GM21717 (cell line): ENCODE measurements at regions not wholly inside any gene's neighbourhood (a gene's known extent, or its start where the extent isn't known, plus 50 kb on each side); places are given as distances from the start of the nearest gene placed in this dataset.

Experiments
- ATAC-seq: cut with Tn5 transposase; IDR thresholded peaks from one replicate; pipeline ENCODE4 v1.9.1; 2021; ENCODE audit warnings: mild to moderate bottlenecking, moderate library complexity; ENCODE audit not compliant: unreplicated experiment

DNA sequence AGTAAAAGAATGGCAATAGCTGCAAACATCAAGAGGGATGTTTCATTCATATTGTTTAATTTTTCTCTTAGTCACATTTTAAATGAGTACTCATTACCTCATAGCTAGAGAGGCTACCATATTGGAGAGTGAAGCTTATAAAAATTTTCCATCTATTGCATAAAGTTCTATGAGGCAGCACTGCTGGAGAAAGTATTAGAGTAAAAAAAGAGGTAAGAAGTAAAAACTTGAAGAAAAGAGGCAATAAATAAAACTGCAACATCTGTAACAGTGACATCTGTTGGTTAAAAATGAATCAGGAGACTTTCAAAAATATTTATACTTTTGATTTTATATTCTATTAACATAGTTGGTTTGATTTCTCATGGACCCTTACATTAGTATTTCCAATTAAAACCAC is 284.5 kb upstream of the SEMA3D start:
- no peak for ATAC-seq

DNA sequence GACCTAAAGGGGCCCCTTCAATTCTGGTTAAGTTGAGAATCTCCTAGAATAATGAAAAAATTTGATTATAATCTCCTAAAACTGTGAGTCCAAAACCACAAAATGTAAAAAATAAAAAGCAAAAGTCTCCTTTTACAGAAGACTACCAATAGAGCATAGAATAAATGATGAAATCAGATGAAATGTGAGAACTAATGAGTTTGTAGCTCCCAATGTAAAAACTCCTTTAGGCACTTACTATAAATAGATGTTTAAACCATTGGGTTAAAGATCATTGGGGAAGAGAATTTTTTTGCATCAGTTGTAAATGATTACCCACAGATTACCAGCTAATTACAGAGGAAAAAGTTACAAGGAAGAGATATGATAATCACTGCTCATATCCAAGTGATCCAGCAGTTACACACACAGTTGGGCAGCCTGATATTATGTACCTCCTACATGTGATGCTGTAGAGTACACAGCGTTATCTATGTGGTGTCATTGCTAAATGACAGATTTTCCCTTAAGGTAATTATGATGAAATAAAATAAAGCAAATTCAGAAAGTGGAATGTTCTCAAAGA is 282.7 kb upstream of the SEMA3D start:
- ATAC-seq, result no peak

DNA sequence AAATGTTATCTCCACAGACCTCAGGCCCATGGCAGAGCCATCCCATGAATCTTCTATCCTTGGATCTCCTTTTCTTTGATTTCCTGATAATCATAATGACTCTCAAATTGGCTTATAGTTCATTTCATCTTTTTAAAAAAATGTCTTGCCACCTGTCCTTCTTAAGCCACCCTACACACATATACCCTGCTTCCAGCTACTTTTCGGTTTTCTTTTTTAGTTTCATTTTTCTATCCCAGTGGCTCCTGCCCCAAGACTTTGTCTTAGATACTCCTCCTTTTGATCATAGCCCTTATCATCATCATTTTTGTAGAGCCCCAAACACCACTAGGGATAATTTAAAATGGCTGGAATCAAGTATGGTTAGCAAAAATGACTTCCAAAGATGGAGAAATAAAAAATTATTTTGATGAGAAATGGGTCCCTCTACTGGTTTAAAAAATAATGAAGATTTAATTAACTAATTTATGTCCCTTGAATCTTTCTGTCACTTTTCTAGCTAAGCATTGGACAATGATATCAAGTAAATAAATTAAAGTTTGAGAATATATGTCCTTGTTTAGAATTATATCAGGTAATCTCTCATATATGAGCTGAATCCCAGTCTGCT is 277.3 kb upstream of the SEMA3D start:
- no peak for ATAC-seq

DNA sequence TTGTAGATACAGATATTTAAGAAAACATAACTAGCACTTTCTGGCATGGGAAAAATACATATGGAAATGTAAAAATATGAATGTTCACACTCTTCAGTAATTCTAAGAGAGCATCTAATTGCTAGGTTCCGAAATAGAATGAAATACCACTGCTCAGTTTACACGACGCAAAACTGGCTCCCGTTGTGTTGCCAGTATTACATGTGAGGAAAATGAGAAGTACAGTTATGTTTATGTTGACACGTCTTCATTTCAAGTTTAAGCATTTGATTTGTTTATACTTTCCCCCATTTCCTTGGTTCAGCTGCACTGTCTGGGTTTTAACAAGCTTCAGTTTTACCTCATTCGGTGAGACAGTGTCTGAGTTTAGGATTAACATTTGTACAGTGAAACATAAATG is 275.8 kb upstream of the SEMA3D start:
- ATAC-seq, result no peak

DNA sequence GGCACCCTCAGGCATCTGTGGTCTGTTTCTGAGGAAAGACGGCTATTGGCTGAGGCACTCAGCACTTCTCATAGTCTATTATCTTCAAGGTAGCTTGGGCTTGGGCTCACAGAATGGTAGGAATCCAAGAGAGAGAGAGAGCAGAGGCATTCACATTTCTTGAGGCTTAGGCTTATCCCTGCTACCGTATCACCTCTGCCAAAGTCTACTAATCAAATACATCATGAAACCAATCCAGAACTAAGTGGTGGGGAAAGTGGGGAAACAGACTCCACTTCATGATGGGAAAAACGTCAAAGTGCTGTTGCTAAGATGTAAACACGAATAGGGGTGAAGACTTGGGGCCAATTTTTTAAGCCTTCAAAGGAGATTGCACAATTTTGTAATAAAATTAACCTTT is 271.1 kb upstream of the SEMA3D start:
- ATAC-seq, result no peak

DNA sequence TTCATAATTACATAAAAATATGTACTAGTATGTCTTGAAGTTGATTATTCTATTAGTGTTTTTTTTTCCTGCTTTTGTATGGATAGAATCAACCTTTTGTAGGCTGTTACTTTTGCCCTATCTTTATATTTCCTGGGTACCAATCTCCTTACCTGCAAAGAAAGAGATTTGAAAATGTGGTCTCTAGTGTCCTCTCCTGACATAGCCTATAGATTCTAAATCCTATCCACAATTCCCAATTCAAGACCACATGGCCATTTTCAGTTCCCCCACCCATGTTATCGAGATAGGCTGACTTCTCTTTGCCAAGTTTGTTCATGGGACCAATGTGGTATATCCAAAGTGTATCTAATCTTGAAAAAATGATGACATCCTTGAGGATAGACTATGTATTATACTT is 269.4 kb upstream of the SEMA3D start:
- no peak for ATAC-seq

DNA sequence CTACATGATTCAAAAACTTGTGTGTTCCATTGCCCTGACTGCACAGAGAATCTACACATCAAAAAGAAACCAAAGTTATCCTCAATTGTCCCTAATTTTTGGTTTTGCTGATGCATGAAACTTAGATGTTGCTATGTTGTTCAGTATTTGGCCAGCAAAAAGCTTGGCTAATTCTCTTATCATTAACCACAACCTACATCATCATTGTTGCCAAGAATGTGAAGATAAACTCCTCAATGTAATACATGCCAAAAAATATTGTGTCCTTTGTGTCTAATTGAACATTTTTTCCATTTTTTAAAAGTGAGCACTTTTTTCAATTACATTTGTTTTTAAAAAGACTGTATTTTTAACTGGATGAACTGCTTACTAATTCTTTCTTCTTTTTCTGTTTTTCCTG is 268.0 kb upstream of the SEMA3D start:
- ATAC-seq, result no peak

DNA sequence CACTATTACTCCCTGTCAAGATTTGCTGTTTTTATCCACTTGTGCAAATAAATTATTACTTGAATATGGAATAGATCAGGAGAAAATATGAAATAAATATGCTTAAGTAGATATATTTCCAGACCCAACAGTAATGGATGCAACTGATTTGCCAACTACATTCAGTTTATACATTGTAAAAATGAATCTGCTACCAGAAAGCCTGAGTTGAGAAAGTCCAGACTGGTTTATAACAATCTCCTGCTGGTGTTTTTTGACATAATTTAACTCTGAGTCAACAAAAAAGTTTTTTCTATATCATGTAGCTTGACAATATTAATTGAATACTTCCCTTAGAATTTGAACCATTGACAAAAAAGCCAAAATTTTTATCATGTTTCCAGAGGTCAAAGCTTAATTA is 265.8 kb upstream of the SEMA3D start:
- ATAC-seq, result no peak

DNA sequence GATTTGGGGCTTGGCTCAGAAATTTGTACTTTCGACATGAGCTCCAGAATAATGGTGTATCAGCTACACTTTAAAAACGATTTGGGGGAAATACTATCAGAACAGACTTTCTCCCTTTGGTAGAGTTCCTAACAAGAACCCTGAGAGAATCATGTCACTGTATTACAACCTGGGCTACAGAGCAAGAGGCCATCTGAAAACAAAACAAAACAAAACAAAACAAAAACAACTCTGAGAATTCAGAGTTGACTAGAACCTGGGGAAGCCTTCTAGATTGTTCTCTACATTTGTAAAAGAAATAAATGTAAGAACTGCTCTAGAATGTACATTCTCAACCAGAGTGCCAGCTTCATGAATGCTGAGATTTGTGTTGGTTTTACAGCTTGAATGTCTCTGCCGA is 262.6 kb upstream of the SEMA3D start:
- ATAC-seq, result no peak

DNA sequence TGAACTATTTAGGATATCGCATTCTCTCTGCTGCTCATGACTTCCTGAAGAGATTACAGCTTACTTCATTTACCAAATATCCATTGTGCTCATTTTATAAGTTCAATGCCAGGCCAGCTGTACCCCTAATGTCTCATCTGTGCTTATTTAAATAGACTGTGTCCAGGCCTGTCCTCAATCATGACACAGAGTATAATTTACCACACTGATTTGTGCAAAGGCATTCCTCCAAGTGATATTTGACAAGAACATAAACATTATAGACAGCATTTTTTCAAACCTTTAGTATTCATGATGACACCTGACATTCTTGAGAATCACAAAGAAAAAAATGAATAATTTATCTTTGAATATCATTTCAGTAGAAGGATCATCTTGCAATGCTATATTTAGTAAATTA is 260.1 kb upstream of the SEMA3D start:
- no peak for ATAC-seq

DNA sequence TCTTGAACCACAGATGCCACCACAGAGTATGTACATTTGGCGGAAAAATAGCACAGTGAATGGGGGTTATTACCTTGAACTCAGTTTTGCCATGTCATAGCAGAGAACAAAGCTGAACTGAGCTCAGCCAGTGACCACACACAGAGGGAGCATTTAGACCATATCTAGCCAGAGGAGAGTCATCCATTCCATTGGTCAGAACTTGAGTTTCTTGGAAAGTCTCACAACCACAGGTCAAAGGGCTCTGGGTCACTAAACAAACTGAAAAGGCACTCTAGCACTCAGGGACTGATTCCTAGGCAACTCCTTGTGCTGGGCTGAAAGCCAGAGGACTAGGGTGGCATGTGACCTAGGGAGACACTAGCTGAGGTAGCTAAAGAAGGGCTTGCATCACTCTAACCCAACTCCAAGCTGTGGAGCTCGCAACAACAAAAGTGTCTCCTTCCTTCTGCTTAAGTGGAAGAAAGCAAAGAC is 239.7 kb upstream of the SEMA3D start:
- ATAC-seq, result no peak

DNA sequence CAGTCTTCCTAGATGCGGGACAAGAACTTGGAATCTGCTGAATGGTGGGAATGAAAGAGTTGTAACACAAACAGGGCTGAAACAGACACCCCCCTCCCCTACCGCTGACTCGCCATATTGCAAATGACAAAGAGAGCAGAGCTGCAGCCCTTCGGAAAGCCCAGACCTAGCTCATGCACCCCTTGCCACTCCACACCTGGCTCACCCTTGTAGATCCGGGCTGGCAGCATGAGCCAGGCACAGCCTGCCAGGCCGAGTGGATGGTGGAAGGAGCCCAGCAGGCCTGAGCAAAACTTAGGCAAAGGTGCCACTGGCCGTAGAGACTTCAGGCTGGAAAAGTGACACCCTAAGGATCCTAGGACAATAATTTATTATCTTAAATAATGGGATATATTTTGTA is 237.4 kb upstream of the SEMA3D start:
- ATAC-seq, result no peak

DNA sequence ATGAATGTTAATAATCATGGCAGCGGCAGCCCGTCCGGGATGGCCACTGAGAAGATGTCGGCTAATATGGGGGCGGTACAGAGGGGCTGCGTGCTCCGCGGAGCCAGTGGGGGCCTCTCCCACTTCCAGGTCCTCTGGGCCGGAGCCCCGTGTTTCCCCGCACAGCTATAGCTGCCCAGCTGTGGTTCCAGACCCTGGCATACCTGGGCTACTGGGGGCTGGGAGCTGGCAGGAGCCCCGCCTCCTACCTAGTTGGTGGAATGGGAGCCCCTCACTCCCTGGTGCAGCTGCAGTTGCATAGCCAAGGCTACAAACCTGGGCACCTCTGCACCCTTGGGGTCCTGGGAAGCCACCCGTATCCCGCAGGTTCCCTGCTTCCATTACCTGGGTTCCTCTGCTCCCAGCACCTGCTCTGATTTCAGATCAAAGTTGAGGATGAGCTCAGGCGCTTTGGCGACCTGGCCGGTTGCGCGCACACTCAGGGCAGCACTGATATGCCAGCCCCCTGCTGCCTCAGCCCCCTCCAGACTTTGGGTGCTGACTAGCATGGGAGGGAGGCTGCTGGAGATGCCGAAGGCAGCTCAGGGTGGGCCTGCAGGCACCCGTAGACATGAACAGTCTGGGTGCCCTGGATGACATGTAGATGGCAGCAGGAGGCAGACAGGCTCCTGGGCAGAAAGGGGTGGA is 236.5 kb upstream of the SEMA3D start:
- no peak for ATAC-seq

DNA sequence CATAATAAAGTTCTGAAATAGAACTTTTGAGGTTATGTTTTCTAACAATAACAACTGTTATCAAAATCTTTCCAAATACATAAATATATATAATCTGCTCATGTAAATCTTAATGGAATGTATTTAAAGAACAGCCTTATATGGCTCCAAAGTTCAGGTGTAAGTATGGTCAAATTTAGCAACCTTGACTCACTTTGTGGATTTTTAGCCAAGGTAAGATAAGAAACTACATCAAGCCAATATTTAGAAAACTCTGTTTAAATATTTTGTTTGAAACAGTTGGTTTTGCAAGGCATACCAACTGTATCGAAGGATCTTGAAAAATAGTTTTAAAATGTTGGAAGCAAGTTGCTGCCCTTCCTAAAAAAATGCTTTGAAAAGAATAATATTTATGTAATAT is 228.9 kb upstream of the SEMA3D start:
- ATAC-seq, result no peak

DNA sequence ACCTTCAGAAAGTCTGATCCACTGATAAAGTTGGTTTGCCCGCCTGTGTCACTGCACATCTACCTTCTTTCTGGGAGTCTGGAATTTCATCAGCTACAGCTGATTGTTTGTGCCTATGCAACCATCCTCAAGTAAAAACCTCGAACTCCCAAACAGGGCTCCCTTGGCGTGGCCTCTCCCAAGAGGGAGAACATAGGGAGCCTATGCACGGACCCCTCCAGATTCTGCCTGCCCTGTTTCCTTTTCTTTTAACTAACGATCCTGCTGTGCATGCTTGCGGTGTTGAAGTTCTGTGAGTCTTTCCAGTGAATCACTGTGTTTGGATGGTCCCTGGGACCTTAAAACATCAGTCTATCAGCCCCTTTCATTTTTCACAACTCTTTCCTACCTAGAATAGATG is 226.9 kb upstream of the SEMA3D start:
- ATAC-seq, result no peak

DNA sequence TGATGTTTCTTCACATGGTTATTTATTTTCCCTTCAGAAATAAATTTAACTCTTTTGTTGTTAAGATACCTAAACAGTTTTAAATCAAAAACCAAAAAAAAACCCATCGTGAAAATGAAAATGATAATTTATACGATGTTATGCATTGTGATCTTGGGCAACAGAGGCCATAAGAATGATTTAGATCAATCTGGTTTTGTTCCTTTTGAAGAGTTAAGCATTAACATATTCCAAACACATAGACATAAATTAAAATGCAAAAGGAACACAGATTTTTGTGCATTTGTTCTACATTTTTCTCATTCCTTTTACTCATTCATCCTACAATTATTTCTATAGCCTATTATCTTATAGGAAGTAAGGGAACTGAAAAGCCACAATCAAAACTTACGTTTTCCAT is 226.1 kb upstream of the SEMA3D start:
- no peak for ATAC-seq

DNA sequence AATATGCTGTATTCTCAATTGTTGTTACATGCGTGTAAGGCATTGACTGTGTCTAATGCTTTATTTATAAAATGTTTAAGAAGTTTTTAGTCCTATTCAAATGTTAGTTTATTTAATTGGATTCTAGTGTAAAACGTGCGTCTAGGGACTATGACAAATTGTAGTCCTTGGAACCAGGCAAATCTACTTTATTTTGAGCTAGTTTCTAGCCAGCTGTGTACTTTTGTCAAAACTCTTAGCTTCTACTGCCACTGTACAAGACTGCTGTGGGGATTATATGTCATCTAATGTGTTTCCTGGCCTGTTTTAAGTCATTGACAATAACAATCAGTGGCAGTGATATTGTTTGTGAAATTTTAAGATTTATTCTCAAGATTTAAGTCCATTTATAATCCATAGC is 220.5 kb upstream of the SEMA3D start:
- ATAC-seq, result no peak

DNA sequence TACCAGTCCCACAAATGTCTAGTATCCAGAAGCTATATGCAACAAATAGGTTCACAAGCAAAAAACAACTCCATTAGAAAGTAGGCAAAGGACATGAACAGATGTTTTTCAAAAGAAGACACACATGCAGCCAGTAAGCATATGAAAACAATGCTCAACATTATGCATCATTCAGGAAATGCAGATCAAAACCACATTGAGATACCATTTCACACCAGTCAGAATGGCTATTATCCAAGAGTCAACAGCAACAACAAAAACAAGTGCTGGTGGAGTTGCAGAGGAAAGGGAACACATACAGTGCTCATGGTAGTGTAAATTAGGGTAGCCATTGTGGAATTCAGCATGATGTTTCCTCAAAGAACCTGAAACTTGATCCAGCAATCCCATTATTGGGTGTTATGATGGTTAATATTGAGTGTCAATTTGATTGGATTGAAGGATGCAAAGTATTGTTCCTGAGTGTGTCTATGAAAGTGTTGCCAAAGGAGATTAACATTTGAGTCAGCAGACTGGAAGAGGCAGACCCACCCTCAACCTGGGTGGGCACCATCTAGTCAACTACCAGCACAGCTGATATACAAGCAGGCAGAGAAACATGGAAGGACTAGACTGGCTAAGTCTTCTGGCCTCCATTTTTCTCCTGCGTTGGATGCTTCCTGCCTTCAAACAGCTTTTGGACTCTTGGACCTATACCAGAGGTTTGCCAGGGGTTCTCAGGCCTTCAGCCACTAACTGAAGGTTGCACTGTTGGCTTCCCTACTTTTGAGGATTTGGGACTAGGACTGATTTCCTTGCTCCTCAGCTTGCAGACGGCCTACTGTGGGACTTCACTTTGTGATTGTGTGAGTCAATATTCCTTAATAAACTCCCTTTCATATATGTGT is 218.4 kb upstream of the SEMA3D start:
- ATAC-seq, result no peak

DNA sequence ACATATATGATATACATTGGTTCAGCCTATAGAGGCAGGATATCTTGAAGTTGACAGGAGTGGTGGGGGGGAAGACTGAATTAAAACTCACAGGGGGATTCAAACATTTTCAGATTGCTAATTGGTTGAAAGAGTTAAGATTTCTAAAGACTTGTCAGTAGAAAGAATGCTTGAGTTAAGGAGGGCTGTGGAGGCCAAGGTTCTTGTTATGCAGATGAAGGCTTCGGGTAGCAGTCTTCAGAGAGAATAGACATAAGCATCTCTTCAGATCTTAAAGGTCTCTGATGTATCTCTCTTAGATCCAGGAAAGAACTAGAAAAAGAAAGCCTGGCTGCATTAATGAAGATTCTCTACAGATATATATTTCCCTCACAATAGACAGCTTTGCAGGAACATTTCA is 209.8 kb upstream of the SEMA3D start:
- ATAC-seq, result no peak

DNA sequence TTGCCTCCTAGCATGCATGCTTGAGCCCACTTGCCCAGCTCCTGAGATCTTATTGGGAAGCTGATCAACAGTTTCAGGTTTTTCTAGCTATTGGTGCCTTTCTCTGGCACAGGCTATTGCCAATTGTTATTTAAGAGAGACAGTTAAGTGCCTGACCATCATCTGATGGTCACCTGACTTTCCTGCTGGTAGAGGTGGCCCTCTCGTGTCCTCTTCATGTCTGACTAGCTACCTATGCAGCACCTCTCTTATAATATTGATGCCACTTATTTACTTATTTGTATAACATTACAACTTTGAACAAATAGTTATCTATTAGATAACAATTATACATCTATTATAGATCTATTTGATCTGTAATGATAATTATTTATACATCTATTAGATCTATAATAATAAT is 205.9 kb upstream of the SEMA3D start:
- ATAC-seq, result no peak

DNA sequence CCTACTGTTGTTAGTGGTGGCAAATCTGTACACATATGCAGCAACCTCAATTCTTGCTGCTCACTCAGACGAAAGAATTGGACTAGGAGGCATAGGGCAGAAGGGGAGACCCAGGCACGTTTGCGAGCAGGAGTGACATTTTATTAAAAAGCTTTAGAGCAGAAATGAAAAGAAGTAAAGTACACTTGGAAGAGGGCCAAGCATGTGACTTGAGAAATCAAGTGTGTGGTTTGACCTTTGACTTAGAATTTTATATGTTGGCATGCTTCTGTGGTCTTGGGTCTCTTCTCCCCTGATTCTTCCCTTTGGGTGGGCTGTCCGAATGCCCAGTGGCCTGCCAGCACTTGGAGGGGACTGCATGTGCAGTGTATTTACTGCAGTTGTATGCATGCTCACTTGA is 205.5 kb upstream of the SEMA3D start:
- ATAC-seq, result no peak

DNA sequence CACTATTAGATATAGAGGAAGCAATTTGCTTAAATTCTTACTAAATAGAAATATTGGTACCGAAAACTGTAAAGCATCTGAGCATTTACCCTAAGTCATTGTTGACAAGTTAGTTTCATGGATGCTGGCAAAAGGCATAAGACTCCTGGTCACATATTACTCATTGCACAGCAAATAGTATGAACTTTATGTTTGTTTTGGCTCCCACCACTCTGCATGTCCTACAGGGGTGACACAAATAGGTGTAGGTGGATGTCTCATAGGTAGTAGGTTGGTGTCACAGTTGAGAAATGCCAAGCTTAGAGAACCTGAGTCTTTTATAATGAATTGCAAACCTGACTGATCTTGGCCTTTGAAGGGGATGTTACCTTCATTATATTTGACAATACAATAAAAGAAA is 199.6 kb upstream of the SEMA3D start:
- no peak for ATAC-seq
